ENCODE measurements at regions not wholly inside any gene's neighbourhood (a gene's known extent, or its start where the extent isn't known, plus 50 kb on each side); places are given as distances from the start of the nearest gene placed in this dataset.

DNA sequence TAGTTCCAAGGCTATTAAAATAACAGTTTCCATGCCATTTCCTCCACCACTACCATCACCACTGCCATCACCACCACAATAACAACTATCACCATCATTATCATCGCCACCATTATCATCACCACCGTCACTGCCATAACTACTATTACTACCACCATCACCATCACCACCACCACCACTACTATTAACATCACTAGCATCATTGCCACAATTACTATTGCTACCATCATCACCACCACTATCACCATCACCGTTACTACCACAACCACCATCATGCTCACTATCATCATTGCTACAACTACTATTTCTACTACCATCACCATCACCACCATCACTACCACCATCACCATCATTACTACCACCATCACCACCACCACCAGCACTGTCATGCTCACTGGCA lies 185.9 kb upstream of the MAF start:
- TF ChIP-seq, protein P1, sequence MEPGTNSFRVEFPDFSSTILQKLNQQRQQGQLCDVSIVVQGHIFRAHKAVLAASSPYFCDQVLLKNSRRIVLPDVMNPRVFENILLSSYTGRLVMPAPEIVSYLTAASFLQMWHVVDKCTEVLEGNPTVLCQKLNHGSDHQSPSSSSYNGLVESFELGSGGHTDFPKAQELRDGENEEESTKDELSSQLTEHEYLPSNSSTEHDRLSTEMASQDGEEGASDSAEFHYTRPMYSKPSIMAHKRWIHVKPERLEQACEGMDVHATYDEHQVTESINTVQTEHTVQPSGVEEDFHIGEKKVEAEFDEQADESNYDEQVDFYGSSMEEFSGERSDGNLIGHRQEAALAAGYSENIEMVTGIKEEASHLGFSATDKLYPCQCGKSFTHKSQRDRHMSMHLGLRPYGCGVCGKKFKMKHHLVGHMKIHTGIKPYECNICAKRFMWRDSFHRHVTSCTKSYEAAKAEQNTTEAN (CRISPR knock-in tag; IDR thresholded peaks at IDR 0.05): no peak
- TF ChIP-seq, protein P2, sequence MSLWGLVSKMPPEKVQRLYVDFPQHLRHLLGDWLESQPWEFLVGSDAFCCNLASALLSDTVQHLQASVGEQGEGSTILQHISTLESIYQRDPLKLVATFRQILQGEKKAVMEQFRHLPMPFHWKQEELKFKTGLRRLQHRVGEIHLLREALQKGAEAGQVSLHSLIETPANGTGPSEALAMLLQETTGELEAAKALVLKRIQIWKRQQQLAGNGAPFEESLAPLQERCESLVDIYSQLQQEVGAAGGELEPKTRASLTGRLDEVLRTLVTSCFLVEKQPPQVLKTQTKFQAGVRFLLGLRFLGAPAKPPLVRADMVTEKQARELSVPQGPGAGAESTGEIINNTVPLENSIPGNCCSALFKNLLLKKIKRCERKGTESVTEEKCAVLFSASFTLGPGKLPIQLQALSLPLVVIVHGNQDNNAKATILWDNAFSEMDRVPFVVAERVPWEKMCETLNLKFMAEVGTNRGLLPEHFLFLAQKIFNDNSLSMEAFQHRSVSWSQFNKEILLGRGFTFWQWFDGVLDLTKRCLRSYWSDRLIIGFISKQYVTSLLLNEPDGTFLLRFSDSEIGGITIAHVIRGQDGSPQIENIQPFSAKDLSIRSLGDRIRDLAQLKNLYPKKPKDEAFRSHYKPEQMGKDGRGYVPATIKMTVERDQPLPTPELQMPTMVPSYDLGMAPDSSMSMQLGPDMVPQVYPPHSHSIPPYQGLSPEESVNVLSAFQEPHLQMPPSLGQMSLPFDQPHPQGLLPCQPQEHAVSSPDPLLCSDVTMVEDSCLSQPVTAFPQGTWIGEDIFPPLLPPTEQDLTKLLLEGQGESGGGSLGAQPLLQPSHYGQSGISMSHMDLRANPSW (CRISPR knock-in tag; conservative IDR thresholded peaks at IDR 0.05; ENCODE audit: low read depth): no peak
- no peak for TF ChIP-seq JUN (CRISPR knock-in tag; IDR thresholded peaks at IDR 0.05)
- no peak for TF ChIP-seq ZNF121 (CRISPR knock-in tag; IDR thresholded peaks at IDR 0.05)
- TF ChIP-seq ZNF263 (CRISPR knock-in tag; IDR thresholded peaks at IDR 0.05; ENCODE audit: low read depth): no peak
- TF ChIP-seq CTCF (IDR thresholded peaks at IDR 0.05): no peak
- TF ChIP-seq SP1 (CRISPR knock-in tag; conservative IDR thresholded peaks at IDR 0.05): no peak
- TF ChIP-seq, protein P3, sequence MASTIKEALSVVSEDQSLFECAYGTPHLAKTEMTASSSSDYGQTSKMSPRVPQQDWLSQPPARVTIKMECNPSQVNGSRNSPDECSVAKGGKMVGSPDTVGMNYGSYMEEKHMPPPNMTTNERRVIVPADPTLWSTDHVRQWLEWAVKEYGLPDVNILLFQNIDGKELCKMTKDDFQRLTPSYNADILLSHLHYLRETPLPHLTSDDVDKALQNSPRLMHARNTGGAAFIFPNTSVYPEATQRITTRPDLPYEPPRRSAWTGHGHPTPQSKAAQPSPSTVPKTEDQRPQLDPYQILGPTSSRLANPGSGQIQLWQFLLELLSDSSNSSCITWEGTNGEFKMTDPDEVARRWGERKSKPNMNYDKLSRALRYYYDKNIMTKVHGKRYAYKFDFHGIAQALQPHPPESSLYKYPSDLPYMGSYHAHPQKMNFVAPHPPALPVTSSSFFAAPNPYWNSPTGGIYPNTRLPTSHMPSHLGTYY (CRISPR knock-in tag; IDR thresholded peaks at IDR 0.05): no peak
- no peak for TF ChIP-seq NR1H2 (CRISPR knock-in tag; IDR thresholded peaks at IDR 0.05)
- TF ChIP-seq PRDM15 (CRISPR knock-in tag; IDR thresholded peaks at IDR 0.05): no peak
- no peak for TF ChIP-seq ZNF232 (CRISPR knock-in tag; IDR thresholded peaks at IDR 0.05)

Data from WTC11 (cell line).